ENCODE measurements at regions not wholly inside any gene's neighbourhood (a gene's known extent, or its start where the extent isn't known, plus 50 kb on each side); places are given as distances from the start of the nearest gene placed in this dataset.

GRCh38 chr5:163193886-163194285 is 243.5 kb upstream of the CCNG1 start:
- Histone ChIP-seq H3K9ac (ENCODE audit: low read length) (no peak overlapping the region), H3K27me3 (ENCODE audit: low read length) (no peaks in the 10 kb centered on the region), H3K79me2 (ENCODE audit: insufficient read depth, low read length) (no peaks in the 10 kb centered on the region), H3F3A (ENCODE audit: insufficient read depth) (no peaks in the 10 kb centered on the region), H3K4me3 (ENCODE audit: insufficient read depth, low read length, poor library complexity, severe bottlenecking) (no peak overlapping the region), H3K9me3 (ENCODE audit: insufficient read depth, low read length) (no peaks in the 10 kb centered on the region), H2AFZ (ENCODE audit: low read depth, low read length, severe bottlenecking) (no peak overlapping the region), H4K20me1 (ENCODE audit: low read depth, low read length) (no peaks in the 10 kb centered on the region), H3K27ac (ENCODE audit: low read depth, low read length) (no peak overlapping the region), H3K9me2 (replicated peaks; ENCODE audit: insufficient read depth, low read length) (no peaks in the 10 kb centered on the region), H3K36me3 (ENCODE audit: low read length) (no peaks in the 10 kb centered on the region), H3K4me2 (ENCODE audit: low read depth, low read length, poor library complexity, severe bottlenecking) (no peak overlapping the region)
- TF ChIP-seq EZH2phosphoT487 (conservative IDR thresholded peaks at IDR 0.05; ENCODE audit: low read length): no peak
- TF ChIP-seq, protein P1, sequence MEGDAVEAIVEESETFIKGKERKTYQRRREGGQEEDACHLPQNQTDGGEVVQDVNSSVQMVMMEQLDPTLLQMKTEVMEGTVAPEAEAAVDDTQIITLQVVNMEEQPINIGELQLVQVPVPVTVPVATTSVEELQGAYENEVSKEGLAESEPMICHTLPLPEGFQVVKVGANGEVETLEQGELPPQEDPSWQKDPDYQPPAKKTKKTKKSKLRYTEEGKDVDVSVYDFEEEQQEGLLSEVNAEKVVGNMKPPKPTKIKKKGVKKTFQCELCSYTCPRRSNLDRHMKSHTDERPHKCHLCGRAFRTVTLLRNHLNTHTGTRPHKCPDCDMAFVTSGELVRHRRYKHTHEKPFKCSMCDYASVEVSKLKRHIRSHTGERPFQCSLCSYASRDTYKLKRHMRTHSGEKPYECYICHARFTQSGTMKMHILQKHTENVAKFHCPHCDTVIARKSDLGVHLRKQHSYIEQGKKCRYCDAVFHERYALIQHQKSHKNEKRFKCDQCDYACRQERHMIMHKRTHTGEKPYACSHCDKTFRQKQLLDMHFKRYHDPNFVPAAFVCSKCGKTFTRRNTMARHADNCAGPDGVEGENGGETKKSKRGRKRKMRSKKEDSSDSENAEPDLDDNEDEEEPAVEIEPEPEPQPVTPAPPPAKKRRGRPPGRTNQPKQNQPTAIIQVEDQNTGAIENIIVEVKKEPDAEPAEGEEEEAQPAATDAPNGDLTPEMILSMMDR (IDR thresholded peaks at IDR 0.05; ENCODE audit: insufficient read depth, low read length, poor library complexity, severe bottlenecking): no peak

DNA sequence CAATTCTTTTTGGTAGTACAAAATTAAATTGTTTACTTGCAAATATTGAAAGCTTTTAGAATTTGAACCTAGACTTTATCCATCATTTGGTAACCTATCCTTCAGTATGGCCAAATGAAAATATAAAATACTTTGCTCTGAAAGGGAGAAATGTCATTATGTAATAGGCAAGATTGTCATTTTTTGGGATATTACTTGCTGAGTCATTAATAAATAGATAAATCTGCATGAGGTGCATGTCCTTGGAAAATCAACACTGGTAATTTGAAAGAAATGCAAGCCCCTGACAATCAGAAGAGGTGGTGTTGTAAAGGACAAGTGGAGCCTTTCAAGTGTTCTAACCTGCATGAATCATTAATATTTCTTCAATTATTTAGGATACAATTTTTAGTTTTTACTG is 231.8 kb upstream of the CCNG1 start:
- no peak overlapping the region for H3K9ac ChIP-seq (ENCODE audit: low read length)
- no peaks in the 10 kb centered on the region for H3K9me2 ChIP-seq (replicated peaks; ENCODE audit: insufficient read depth, low read length)
- no peaks in the 10 kb centered on the region for H3K79me2 ChIP-seq (ENCODE audit: insufficient read depth, low read length)
- H3K27ac ChIP-seq (ENCODE audit: low read depth, low read length): no peak overlapping the region
- H3K4me3 ChIP-seq (ENCODE audit: insufficient read depth, low read length, poor library complexity, severe bottlenecking): no peak overlapping the region
- H3K4me2 ChIP-seq (ENCODE audit: low read depth, low read length, poor library complexity, severe bottlenecking): no peak overlapping the region
- H3F3A ChIP-seq (ENCODE audit: insufficient read depth): no peaks in the 10 kb centered on the region
- H3K27me3 ChIP-seq (ENCODE audit: low read length): no peaks in the 10 kb centered on the region
- H2AFZ ChIP-seq (ENCODE audit: low read depth, low read length, severe bottlenecking): no peak overlapping the region
- no peaks in the 10 kb centered on the region for H3K36me3 ChIP-seq (ENCODE audit: low read length)
- no peaks in the 10 kb centered on the region for H3K9me3 ChIP-seq (ENCODE audit: insufficient read depth, low read length)
- no peaks in the 10 kb centered on the region for H4K20me1 ChIP-seq (ENCODE audit: low read depth, low read length)
- TF ChIP-seq, protein P1 (IDR thresholded peaks at IDR 0.05; ENCODE audit: insufficient read depth, low read length, poor library complexity, severe bottlenecking): no peak
- no peak for TF ChIP-seq EZH2phosphoT487 (conservative IDR thresholded peaks at IDR 0.05; ENCODE audit: low read length)

DNA sequence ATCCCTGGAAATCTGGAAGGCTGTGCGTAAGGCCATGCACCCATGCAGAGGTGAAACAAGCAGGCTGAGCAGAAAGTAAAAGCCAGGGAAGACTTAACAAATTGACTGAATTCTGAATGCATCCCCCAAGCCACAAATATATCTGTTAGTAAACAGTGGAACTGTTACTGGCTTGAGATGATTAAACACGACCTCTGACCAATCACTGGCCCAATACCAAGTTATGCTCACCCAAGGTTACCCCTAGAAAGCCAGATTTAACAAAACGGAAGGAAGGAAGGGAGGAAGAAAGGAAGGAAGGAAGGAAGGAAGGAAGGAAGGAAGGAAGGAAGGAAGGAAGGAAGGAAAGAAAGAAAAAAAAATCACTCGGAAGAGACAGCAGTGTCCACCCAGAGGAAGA is 215.8 kb upstream of the CCNG1 start:
- no peak overlapping the region for H3K4me3 ChIP-seq (ENCODE audit: insufficient read depth, low read length, poor library complexity, severe bottlenecking)
- no peak overlapping the region for H2AFZ ChIP-seq (ENCODE audit: low read depth, low read length, severe bottlenecking)
- no peak overlapping the region for H3K27ac ChIP-seq (ENCODE audit: low read depth, low read length)
- no peaks in the 10 kb centered on the region for H3K79me2 ChIP-seq (ENCODE audit: insufficient read depth, low read length)
- no peaks in the 10 kb centered on the region for H3K9me2 ChIP-seq (replicated peaks; ENCODE audit: insufficient read depth, low read length)
- no peaks in the 10 kb centered on the region for H3K9me3 ChIP-seq (ENCODE audit: insufficient read depth, low read length)
- H3K36me3 ChIP-seq (ENCODE audit: low read length): no peaks in the 10 kb centered on the region
- H3K4me2 ChIP-seq (ENCODE audit: low read depth, low read length, poor library complexity, severe bottlenecking): no peak overlapping the region
- no peaks in the 10 kb centered on the region for H4K20me1 ChIP-seq (ENCODE audit: low read depth, low read length)
- no peak for TF ChIP-seq EZH2phosphoT487 (conservative IDR thresholded peaks at IDR 0.05; ENCODE audit: low read length)
- TF ChIP-seq, protein P1 (IDR thresholded peaks at IDR 0.05; ENCODE audit: insufficient read depth, low read length, poor library complexity, severe bottlenecking): no peak
- H3F3A ChIP-seq (ENCODE audit: insufficient read depth): no peaks in the 10 kb centered on the region
- H3K9ac ChIP-seq (ENCODE audit: low read length): no peak overlapping the region
- H3K27me3 ChIP-seq (ENCODE audit: low read length): no peaks in the 10 kb centered on the region

Measured in SU-DHL-6 (cell line).